H1 (cell line): ENCODE measurements at regions not wholly inside any gene's neighbourhood (a gene's known extent, or its start where the extent isn't known, plus 50 kb on each side); places are given as distances from the start of the nearest gene placed in this dataset.

Experiments used
- CTCF ChIA-PET: fragments of 300-600 bp; sonication (Branson Sonifier 250); formaldehyde crosslinking; loops from one replicate; lab custom pipeline; 2021; ENCODE audit not compliant: partially characterized antibody; lab: Charles Lee
- POLR2A ChIA-PET: fragments of 300-600 bp; sonication (Branson Sonifier 250); formaldehyde crosslinking; loops from one replicate; lab custom pipeline; 2021; ENCODE audit warnings: inconsistent platforms; ENCODE audit not compliant: partially characterized antibody; lab: Charles Lee
- DNase-seq, 2 experiments: peaks; one replicate each; pipeline versions ENCODE4 v3.0.0 to v3.0.0-alpha.2; 2010 to 2022; ENCODE audit warnings: low spot score in 2 of 2, low read depth in 1 of 2, mixed read lengths in 1 of 2
- FAIRE-seq: peaks from 2 replicates; lab custom pipeline; 2011; peaks lifted over from hg19 to GRCh38; lab: Jason Lieb, UNC
- H2AFZ ChIP-seq: 2 replicates; pipeline ENCODE4 v1.8.1; 2012; ENCODE audit warnings: low read length, inconsistent platforms
- H2AK5ac ChIP-seq: 2 replicates; pipeline ENCODE4 v1.6.1; 2013; ENCODE audit warnings: low read depth, low read length
- H2BK120ac ChIP-seq: replicated peaks from 2 replicates; pipeline ENCODE3; 2013; ENCODE audit warnings: low read depth, low read length, inconsistent platforms
- H2BK12ac ChIP-seq: 2 replicates; pipeline ENCODE4 v1.6.1; 2013; ENCODE audit warnings: low read depth, low read length
- H2BK15ac ChIP-seq: 2 replicates; pipeline ENCODE4 v1.6.1; 2013; ENCODE audit warnings: low read length
- H2BK20ac ChIP-seq: 2 replicates; pipeline ENCODE4 v1.6.1; 2013; ENCODE audit warnings: low read length
- H2BK5ac ChIP-seq: 2 replicates; pipeline ENCODE4 v1.6.1; 2013; ENCODE audit warnings: low read depth, low read length
- H3K14ac ChIP-seq: 2 replicates; pipeline ENCODE4 v1.6.1; 2013; ENCODE audit warnings: inconsistent platforms; ENCODE audit not compliant: insufficient read length
- H3K18ac ChIP-seq: 2 replicates; pipeline ENCODE4 v1.6.1; 2013; ENCODE audit warnings: low read length; ENCODE audit errors: extremely low read depth
- H3K23ac ChIP-seq: 2 replicates; pipeline ENCODE4 v1.6.1; 2013; ENCODE audit warnings: inconsistent platforms; ENCODE audit not compliant: insufficient read length
- H3K23me2 ChIP-seq: 2 replicates; pipeline ENCODE4 v1.6.1; 2013; ENCODE audit warnings: low read depth, low read length
- H3K27ac ChIP-seq: 2 replicates; pipeline ENCODE4 v1.6.1; 2011; ENCODE audit warnings: low read depth, low read length, inconsistent platforms
- H3K27me3 ChIP-seq, 4 experiments: replicated peaks in 1 of 4; 1 replicate in 1 of 4; 2 replicates in 3 of 4; pipeline versions ENCODE4 v1.6.1 to v1.8.1; 2011 to 2013; ENCODE audit warnings: low read length in 3 of 4, mild to moderate bottlenecking in 3 of 4, inconsistent platforms in 2 of 4, mixed read lengths in 2 of 4, moderate library complexity in 1 of 4; ENCODE audit not compliant: control insufficient read depth in 3 of 4, insufficient read depth in 3 of 4; ENCODE audit errors: extremely low read depth in 1 of 4
- H3K36me3 ChIP-seq, 4 experiments: 2 replicates each; pipeline versions ENCODE4 v1.6.1 to v1.8.1; 2011 to 2013; ENCODE audit warnings: mild to moderate bottlenecking in 4 of 4, low read length in 3 of 4, moderate library complexity in 2 of 4, control low read depth in 1 of 4, inconsistent platforms in 1 of 4; ENCODE audit not compliant: insufficient read depth in 4 of 4, control insufficient read depth in 2 of 4
- H3K4ac ChIP-seq: replicated peaks from 2 replicates; pipeline ENCODE3; 2013; ENCODE audit warnings: low read length, low read depth, mixed read lengths, inconsistent platforms; ENCODE audit not compliant: insufficient read length
- H3K4me1 ChIP-seq, 4 experiments: replicated peaks in 1 of 4; 1 replicate in 1 of 4; 2 replicates in 3 of 4; pipeline versions ENCODE4 v1.6.1 to v1.8.1; 2011 to 2013; ENCODE audit warnings: low read length in 3 of 4, inconsistent platforms in 2 of 4, mixed read lengths in 1 of 4; ENCODE audit not compliant: insufficient read depth in 4 of 4, control insufficient read depth in 3 of 4
- H3K4me2 ChIP-seq, 2 experiments: 2 replicates each; pipeline versions ENCODE4 v1.6.1 to v1.8.1; 2011 to 2013; ENCODE audit warnings: low read depth in 2 of 2, low read length in 2 of 2, control low read depth in 1 of 2, inconsistent platforms in 1 of 2, mild to moderate bottlenecking in 1 of 2; ENCODE audit not compliant: insufficient read depth in 1 of 2
- H3K4me3 ChIP-seq, 4 experiments: fragments of 200-600, 300-600 bp in 1 of 4; sonication (generic), shearing (Covaris generic), sonication (Bioruptor Twin) in 1 of 4; 2 replicates each; pipeline versions ENCODE4 v1.5.1 to v1.8.1; 2011 to 2016; ENCODE audit warnings: low read length in 4 of 4, low read depth in 3 of 4, control low read depth in 2 of 4, inconsistent platforms in 2 of 4, mild to moderate bottlenecking in 2 of 4, mixed read lengths in 1 of 4, moderate library complexity in 1 of 4; ENCODE audit not compliant: insufficient read depth in 2 of 4; ENCODE audit errors: extremely low read depth in 1 of 4
- H3K56ac ChIP-seq: replicated peaks from 2 replicates; pipeline ENCODE3; 2013; ENCODE audit warnings: low read depth, mild to moderate bottlenecking, mixed read lengths, low read length, inconsistent platforms; ENCODE audit not compliant: insufficient read length
- H3K79me1 ChIP-seq: 2 replicates; pipeline ENCODE4 v1.6.1; 2013; ENCODE audit warnings: low read depth, low read length, control low read depth
- H3K79me2 ChIP-seq, 2 experiments: 2 replicates each; pipeline versions ENCODE4 v1.6.1 to v1.8.1; 2012 to 2013; ENCODE audit warnings: low read length in 2 of 2, mild to moderate bottlenecking in 2 of 2, inconsistent platforms in 1 of 2; ENCODE audit not compliant: insufficient read depth in 2 of 2, control insufficient read depth in 1 of 2
- H3K9ac ChIP-seq, 4 experiments: replicated peaks in 1 of 4; 1 replicate in 1 of 4; 2 replicates in 3 of 4; pipeline versions ENCODE4 v1.6.1 to v1.8.1; 2011 to 2013; ENCODE audit warnings: low read depth in 3 of 4, low read length in 3 of 4, control low read depth in 2 of 4, mild to moderate bottlenecking in 2 of 4, moderate library complexity in 2 of 4, inconsistent platforms in 1 of 4; ENCODE audit errors: extremely low read depth in 1 of 4
- H3K9me3 ChIP-seq, 2 experiments: 2 replicates each; pipeline versions ENCODE4 v1.6.1 to v1.8.1; 2012 to 2013; ENCODE audit warnings: mild to moderate bottlenecking in 2 of 2, moderate library complexity in 2 of 2, control low read depth in 1 of 2, inconsistent platforms in 1 of 2, low read depth in 1 of 2, low read length in 1 of 2, mixed read lengths in 1 of 2; ENCODE audit not compliant: insufficient read depth in 2 of 2
- H4K20me1 ChIP-seq, 2 experiments: replicated peaks in 1 of 2; 2 replicates each; pipeline versions ENCODE3 to v1.8.1; 2011 to 2013; ENCODE audit warnings: inconsistent platforms in 2 of 2, low read length in 2 of 2, mild to moderate bottlenecking in 1 of 2; ENCODE audit not compliant: insufficient read depth in 2 of 2, control insufficient read depth in 1 of 2
- H4K5ac ChIP-seq: 2 replicates; pipeline ENCODE4 v1.6.1; 2013; ENCODE audit warnings: low read length, low read depth, mixed read lengths, inconsistent platforms; ENCODE audit not compliant: insufficient read length
- H4K8ac ChIP-seq: 2 replicates; pipeline ENCODE4 v1.8.0; 2013; ENCODE audit warnings: mild to moderate bottlenecking, moderate library complexity, low read length, inconsistent platforms; ENCODE audit not compliant: insufficient read depth; ENCODE audit errors: extremely low read depth
- H4K91ac ChIP-seq: replicated peaks from 2 replicates; pipeline ENCODE3; 2013; ENCODE audit warnings: low read length, mixed read lengths, inconsistent platforms; ENCODE audit not compliant: insufficient read length
- SP1 ChIP-seq: IDR thresholded peaks from 2 replicates; pipeline ENCODE4 v1.6.1; 2011; ENCODE audit warnings: low read depth, low read length
- WGBS, 2 experiments: shearing (Covaris generic) in 1 of 2; methylation state at CpG; one replicate each; pipeline versions ENCODE4 v1.1.6 to v1.1.7; 2013 to 2015; ENCODE audit warnings: low lambda C conversion rate in 2 of 2, mixed read lengths in 2 of 2, inconsistent platforms in 1 of 2, low coverage in 1 of 2, missing lambda C conversion rate in 1 of 2; ENCODE audit not compliant: insufficient replicate concordance in 2 of 2, insufficient coverage in 1 of 2, insufficient read length in 1 of 2; ENCODE audit errors: extremely low coverage in 1 of 2, missing lambda C conversion rate in 1 of 2; 5-methylcytosine and 5-hydroxymethylcytosine counted together

- no peaks in the 10 kb centered on the region for H3K9me3 ChIP-seq
- DNase-seq, result no peak
- no peak overlapping the region for H3K14ac ChIP-seq
- no peak overlapping the region for H3K4ac ChIP-seq
- H3K23me2 ChIP-seq, result no peaks in the 10 kb centered on the region
- H2BK12ac ChIP-seq, result no peak overlapping the region
- H3K4me1 ChIP-seq, result no peaks in the 10 kb centered on the region; a peak in 1 of 7 replicates
- no peak overlapping the region for H3K56ac ChIP-seq
- no peak overlapping the region for H3K27ac ChIP-seq
- H3K9ac ChIP-seq, result no peak overlapping the region
- H3K23ac ChIP-seq, result no peak overlapping the region
- CTCF ChIA-PET, result interaction anchor here (1.3 to 1.4 kb wide), 2 partner anchors 18 to 20 kb away, joined by 3 read pairs; no protein-coding TSS in a partner anchor
- H2BK15ac ChIP-seq, result no peak overlapping the region
- no peaks in the 10 kb centered on the region for H3K79me2 ChIP-seq
- H4K8ac ChIP-seq, result no peak overlapping the region
- H2BK5ac ChIP-seq, result no peak overlapping the region
- no peak for TF ChIP-seq SP1
- TF ChIP-seq, all 59 proteins: peak for 0
- Histone ChIP-seq H2BK120ac (no peak overlapping the region), H4K91ac (no peak overlapping the region), H3K79me1 (no peaks in the 10 kb centered on the region), H2AK5ac (no peak overlapping the region), H3K4me3 (no peak overlapping the region), H4K20me1 (no peaks in the 10 kb centered on the region), H3K27me3 (no peaks in the 10 kb centered on the region), H2BK20ac (no peak overlapping the region), H4K5ac (no peak overlapping the region), H3K18ac (no peak overlapping the region), H3K36me3 (no peaks in the 10 kb centered on the region), H3K4me2 (no peak overlapping the region), H2AFZ (no peak overlapping the region)
- POLR2A ChIA-PET, result no interaction called here
- WGBS, 2 experiments, result 94% methylated on average over 2 of the region's 2 CpGs; no CpG with 5 or more reads in 1 of the 2 experiments
- no peak for FAIRE-seq
Observed at GRCh38 chr5:167011196-167011595, 1280.2 kb upstream of the WWC1 start.
